ENCODE measurements at regions not wholly inside any gene's neighbourhood (a gene's known extent, or its start where the extent isn't known, plus 50 kb on each side); places are given as distances from the start of the nearest gene placed in this dataset.
"Not testable (repeated sequence)": the region's sequence is repeated elsewhere in the genome, so short reads cannot be mapped to it uniquely, and the experiment has no call there.

DNA sequence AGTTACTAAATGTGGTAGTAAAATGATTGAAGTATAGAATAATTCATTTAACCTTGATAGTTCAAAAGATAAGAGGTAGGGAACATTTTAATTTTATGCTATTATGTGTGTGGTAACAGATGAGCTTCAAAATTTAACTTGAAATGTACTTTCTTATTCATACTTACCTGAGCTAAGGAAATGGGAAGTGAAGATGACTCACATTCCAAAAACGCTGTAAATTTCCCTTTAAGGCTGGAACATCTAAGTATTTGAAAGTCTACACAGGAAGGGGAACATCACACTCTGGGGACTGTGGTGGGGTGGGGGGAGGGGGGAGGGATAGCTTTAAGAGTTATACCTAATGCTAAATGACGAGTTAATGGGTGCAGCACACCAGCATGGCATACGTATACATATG, 1582.3 kb downstream of the NLGN4Y start:
- no peak for TF ChIP-seq ZFX (IDR thresholded peaks at IDR 0.05; ENCODE audit: borderline replicate concordance)
- TF ChIP-seq, protein P1, sequence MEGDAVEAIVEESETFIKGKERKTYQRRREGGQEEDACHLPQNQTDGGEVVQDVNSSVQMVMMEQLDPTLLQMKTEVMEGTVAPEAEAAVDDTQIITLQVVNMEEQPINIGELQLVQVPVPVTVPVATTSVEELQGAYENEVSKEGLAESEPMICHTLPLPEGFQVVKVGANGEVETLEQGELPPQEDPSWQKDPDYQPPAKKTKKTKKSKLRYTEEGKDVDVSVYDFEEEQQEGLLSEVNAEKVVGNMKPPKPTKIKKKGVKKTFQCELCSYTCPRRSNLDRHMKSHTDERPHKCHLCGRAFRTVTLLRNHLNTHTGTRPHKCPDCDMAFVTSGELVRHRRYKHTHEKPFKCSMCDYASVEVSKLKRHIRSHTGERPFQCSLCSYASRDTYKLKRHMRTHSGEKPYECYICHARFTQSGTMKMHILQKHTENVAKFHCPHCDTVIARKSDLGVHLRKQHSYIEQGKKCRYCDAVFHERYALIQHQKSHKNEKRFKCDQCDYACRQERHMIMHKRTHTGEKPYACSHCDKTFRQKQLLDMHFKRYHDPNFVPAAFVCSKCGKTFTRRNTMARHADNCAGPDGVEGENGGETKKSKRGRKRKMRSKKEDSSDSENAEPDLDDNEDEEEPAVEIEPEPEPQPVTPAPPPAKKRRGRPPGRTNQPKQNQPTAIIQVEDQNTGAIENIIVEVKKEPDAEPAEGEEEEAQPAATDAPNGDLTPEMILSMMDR (IDR thresholded peaks at IDR 0.05) = no peak
- no peak overlapping the region for H3K27ac ChIP-seq

DNA sequence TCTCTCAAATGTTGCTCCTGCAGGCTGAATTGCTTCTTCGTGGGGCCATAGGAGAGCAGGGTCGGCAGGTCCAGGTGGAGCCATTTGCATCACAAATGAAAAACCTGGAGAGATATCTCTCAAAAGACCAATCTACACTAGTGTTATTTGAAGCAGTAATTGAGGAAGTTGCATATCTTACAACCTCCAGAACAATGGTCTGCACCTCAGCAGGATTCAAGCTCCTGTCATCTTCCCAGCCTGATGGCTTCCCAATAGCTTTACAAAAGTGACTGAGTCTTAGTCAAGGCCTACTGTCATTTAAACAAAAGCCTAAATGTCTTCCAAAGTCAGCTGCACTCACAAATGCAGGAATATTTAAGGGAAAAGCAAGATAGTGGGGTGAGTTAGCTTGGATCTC, 1584.5 kb downstream of the NLGN4Y start:
- H3K27ac ChIP-seq = no peak overlapping the region
- no peak for TF ChIP-seq ZFX (IDR thresholded peaks at IDR 0.05; ENCODE audit: borderline replicate concordance)
- TF ChIP-seq, protein P1 (IDR thresholded peaks at IDR 0.05) = no peak

DNA sequence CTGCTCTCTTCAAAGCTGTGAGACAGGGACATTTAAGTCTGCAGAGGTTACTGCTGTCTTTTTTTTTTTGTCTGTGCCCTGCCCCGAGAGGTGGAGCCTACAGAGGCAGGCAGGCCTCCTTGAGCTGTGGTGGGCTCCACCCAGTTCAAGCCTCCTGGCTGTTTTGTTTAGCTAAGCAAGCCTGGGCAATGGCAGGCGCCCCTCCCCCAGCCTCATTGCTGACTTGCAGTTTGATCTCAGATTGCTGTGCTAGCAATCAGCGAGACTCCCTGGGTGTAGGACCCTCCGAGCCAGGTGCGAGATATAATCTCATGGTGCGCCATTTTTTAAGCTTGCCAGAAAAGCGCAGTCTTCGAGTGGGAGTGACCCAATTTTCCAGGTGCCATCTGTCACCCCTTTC, 1595.8 kb downstream of the NLGN4Y start:
- H3K27ac ChIP-seq = not testable (repeated sequence)

- TF ChIP-seq, protein P1 (IDR thresholded peaks at IDR 0.05) = no peak
- TF ChIP-seq ZFX (IDR thresholded peaks at IDR 0.05; ENCODE audit: borderline replicate concordance) = no peak
- no peak overlapping the region for H3K27ac ChIP-seq
Observed at GRCh38 chrY:16121988-16122387, 1597.7 kb downstream of the NLGN4Y start.

DNA sequence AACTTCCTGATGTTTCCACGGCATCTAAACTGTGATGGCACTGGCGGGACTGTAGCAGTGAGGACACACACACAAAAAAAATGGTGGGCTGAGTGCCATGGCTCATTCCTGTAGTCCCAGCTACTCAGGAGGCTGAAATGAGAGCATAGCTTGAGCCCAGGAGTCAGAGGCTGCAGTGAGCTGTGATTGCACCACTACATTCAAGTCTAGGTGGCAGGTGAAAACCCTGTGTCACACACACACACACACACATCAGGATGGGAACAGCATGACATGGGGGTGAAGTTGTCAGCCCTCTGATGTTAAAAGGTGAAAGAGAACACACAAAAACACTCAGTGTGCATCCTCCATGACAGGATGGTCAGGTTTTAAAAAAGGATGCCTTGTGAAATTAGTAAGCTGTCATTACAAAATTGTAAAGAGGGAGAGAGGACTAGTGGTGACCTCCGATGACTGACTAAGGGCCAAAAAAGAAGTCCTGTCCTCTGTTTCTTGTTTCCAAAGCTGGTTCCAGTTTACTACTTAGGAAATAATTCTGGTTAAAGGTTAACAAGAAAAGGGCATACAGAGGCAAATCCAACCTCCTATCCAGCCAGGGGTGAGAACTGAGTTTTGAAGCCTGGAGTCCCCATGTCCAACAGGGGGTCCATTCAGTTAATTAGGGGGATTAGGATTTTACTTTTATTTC, 1600.4 kb downstream of the NLGN4Y start:
- TF ChIP-seq, protein P1 (IDR thresholded peaks at IDR 0.05) = no peak
- no peak for TF ChIP-seq ZFX (IDR thresholded peaks at IDR 0.05; ENCODE audit: borderline replicate concordance)
- no peak overlapping the region for H3K27ac ChIP-seq

DNA sequence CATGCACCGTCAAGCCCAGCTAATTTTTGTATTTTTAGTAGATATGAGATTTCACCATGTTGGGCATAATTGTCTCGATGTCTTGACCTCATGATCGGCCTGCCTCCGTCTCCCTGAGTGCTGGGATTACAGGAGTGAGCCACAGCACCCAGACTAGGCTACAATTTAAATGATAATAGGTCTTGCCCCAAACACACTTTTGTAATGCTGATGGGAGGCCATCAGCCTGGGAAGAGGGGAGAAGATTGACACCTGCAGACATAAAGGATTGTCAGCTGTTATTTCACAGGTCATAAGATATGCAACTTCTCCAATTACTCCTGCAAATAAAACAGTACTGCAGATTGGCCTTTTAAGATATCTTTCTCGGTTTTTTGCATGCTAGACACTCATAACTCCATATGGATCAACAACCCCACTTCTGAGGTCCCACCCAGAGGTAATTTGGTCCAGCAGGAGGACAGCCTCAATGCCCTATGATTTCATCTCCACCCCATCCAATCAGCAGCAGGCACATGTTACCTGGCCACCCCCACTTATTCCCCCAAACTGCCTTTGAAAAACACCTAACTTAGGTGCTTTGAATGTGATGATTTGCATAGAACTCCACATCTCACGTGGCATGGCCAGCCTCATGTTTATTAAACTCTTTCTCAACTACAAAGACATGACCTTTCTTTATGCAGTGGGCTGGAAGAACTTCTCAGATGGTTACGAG, 1612.4 kb downstream of the NLGN4Y start:
- TF ChIP-seq, protein P1 (IDR thresholded peaks at IDR 0.05) = no peak
- no peak for TF ChIP-seq ZFX (IDR thresholded peaks at IDR 0.05; ENCODE audit: borderline replicate concordance)

GRCh38 chrY:16157801-16158200, 1633.5 kb downstream of the NLGN4Y start:
- TF ChIP-seq, protein P1 (IDR thresholded peaks at IDR 0.05) = no peak
- TF ChIP-seq ZFX (IDR thresholded peaks at IDR 0.05; ENCODE audit: borderline replicate concordance) = no peak
- no peak overlapping the region for H3K27ac ChIP-seq

More for the DNA sequence above, 1612.4 kb downstream of the NLGN4Y start:
- H3K27ac ChIP-seq = no peak overlapping the region

DNA sequence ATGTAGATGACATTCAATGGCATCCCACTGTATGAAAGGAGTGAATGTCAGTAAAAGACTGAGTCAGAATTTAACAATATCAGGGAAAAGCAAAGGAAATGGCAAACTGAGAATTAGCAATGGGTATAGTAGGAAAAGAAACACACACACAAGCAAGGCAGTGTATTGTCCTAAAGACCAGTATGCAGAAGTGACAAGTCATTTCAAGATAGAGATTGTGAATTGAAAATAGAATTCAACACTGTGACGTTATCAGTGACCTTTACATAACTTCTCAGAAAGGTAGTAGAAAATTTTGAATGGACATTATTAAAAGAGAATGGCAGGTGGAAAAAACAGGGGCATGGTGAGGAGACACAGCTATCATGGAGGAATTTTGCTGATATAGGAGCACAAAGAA, 1651.4 kb downstream of the NLGN4Y start:
- not testable (repeated sequence) for H3K27ac ChIP-seq

DNA sequence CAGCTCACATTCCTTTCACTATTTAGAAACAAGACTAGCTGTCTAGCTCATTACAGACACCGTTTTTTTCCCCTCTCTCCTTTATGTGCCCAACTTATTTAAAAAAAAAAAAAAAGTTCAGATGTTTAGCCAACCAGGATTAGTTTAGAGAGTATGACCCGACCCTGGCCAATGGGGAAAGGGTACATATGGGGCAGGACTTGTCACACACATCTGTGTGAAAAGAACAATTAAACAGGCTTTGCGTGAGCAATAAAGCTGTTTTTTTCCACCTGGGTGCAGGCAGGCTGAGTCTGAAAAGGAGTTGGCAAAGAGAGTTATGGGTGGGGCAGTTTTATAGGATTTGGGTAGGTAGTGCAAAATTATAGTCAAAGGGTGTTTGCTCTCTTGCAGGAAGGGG, 1674.5 kb downstream of the CDY2B start:
- H3K27ac ChIP-seq = not testable (repeated sequence)

DNA sequence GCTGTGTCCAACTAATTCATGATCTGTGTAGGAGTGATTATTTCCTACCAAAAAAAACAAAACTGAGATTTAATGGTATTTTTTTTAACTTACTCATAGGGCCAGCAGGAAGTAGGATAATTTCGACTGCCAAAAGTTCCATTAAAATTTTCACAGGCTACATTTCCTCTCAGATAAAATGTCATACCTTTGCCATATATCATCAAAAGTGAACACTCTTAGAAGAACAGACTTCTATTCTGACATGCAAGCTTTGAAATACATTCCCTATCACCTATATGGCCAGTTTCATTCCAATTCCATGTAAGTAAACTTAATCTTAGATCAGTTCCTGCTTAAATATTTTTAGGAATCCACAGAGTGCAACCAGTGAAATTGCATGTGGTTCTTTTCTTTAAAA, 1636.7 kb downstream of the CDY2B start:
- H3K27ac ChIP-seq = not testable (repeated sequence)

DNA sequence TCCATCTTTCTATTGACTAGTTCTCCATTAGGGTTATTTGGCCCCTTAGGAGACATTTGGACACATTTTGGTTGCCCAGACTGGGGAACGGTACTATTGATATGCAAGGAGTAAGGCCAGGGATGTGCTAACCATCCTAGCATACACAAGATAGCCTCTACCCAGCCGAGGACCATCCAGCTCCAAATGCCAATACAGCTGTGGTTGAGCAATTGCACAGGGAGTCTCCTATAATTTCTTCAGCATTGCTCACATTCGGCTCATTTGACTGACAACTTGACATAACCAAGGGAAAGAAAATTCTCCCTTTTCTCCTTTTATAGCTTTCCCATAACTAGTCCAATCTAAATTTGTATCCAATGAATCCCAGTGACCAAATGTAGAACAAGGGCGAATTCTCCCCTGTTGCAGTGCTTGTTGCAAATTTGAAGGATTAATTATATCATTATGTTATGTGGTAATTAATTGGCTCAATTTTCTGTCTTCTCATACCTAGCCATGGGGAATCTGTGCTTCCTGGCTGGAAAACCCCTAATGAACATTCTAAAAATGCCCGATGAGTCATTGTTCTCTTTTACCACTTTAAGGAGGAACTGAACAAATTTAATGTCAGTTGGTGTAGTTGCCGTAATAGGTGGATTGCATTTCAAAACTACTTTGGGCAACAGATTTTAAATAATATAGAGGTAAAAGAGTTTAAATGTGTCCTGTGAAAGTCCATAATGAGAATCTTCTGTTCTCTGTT, 1625.3 kb downstream of the CDY2B start:
- H3K27ac ChIP-seq = not testable (repeated sequence)

- not testable (repeated sequence) for H3K27ac ChIP-seq
Observed at GRCh38 chrY:16255778-16256177, 1624.2 kb downstream of the CDY2B start.

All from 22Rv1 (cell line).